WTC11 (cell line): ENCODE measurements at regions not wholly inside any gene's neighbourhood (a gene's known extent, or its start where the extent isn't known, plus 50 kb on each side); places are given as distances from the start of the nearest gene placed in this dataset.
A peak's percentile ranks its signal among the peaks of the same experiment; 100 is the strongest.

Experiments
- ATAC-seq: fragments of 200-7000 bp; cut with Tn5 transposase; 2 replicates; pipeline ENCODE4 v1.10.0; 2021; ENCODE audit warnings: mild to moderate bottlenecking, moderate library complexity
- CTCF ChIA-PET: fragments of 300-600 bp; sonication (Branson Sonifier 250); formaldehyde crosslinking; loops from one replicate; lab custom pipeline; 2021; ENCODE audit warnings: antibody characterized with exemption; lab: Charles Lee
- POLR2A ChIA-PET: fragments of 350-600 bp; sonication (Branson Sonifier 250); formaldehyde crosslinking; loops from one replicate; lab custom pipeline; 2021; ENCODE audit warnings: antibody characterized with exemption; lab: Charles Lee
- DNase-seq: peaks from one replicate; pipeline ENCODE4 v3.0.0; 2021; ENCODE audit warnings: low spot score
- H3K27ac Mint-ChIP-seq: 2 replicates; pipeline ENCODE4 v1.8.0; 2021; ENCODE audit warnings: mixed read lengths
- H3K27me3 Mint-ChIP-seq: 2 replicates; pipeline ENCODE4 v1.8.0; 2021; ENCODE audit warnings: low read depth, mild to moderate bottlenecking, moderate library complexity, mixed read lengths
- H3K36me3 Mint-ChIP-seq: 2 replicates; pipeline ENCODE4 v1.8.0; 2021; ENCODE audit warnings: mixed read lengths
- H3K4me1 Mint-ChIP-seq: 2 replicates; pipeline ENCODE4 v1.8.0; 2022; ENCODE audit warnings: mixed read lengths
- H3K4me3 Mint-ChIP-seq: 2 replicates; pipeline ENCODE4 v1.8.0; 2021; ENCODE audit warnings: mild to moderate bottlenecking, moderate library complexity, mixed read lengths
- H3K9me3 Mint-ChIP-seq: 2 replicates; pipeline ENCODE4 v1.8.0; 2021; ENCODE audit warnings: mixed read lengths
- AR ChIP-seq: fragments of 250-450 bp; sonication (Bioruptor Pico); IDR thresholded peaks from 2 replicates; pipeline ENCODE4 v1.9.0; 2021; ENCODE audit warnings: mild to moderate bottlenecking
- ARID4B ChIP-seq: sonication (generic); formaldehyde crosslinking; IDR thresholded peaks from 2 replicates; pipeline ENCODE4 v1.8.0; 2023; ENCODE audit warnings: missing genetic modification reagents, mild to moderate bottlenecking, borderline replicate concordance
- ATF2 ChIP-seq: sonication (generic); formaldehyde crosslinking; IDR thresholded peaks from 2 replicates; pipeline ENCODE4 v1.8.1; 2022; ENCODE audit warnings: low read depth, missing genetic modification reagents, borderline replicate concordance
- ELF4 ChIP-seq: sonication (generic); formaldehyde crosslinking; IDR thresholded peaks from 2 replicates; pipeline ENCODE4 v1.8.1; 2022; ENCODE audit warnings: low read depth, mild to moderate bottlenecking, moderate library complexity, missing genetic modification reagents
- ETV6 ChIP-seq: sonication (generic); formaldehyde crosslinking; IDR thresholded peaks from 2 replicates; pipeline ENCODE4 v1.8.1; 2022; ENCODE audit warnings: mild to moderate bottlenecking, missing genetic modification reagents
- IRF2 ChIP-seq: sonication (generic); formaldehyde crosslinking; IDR thresholded peaks from 2 replicates; pipeline ENCODE4 v1.8.0; 2022; ENCODE audit warnings: low read depth, missing genetic modification reagents, borderline replicate concordance
- JUN ChIP-seq: sonication (generic); formaldehyde crosslinking; IDR thresholded peaks from 2 replicates; pipeline ENCODE4 v1.8.0; 2023; ENCODE audit warnings: mild to moderate bottlenecking, missing genetic modification reagents
- MAX ChIP-seq: sonication (generic); formaldehyde crosslinking; IDR thresholded peaks from 2 replicates; pipeline ENCODE4 v1.8.0; 2022; ENCODE audit warnings: mild to moderate bottlenecking, missing genetic modification reagents
- NFATC4 ChIP-seq: fragments of 250-450 bp; sonication (Bioruptor Pico); IDR thresholded peaks from 2 replicates; pipeline ENCODE4 v1.9.0; 2021; ENCODE audit warnings: mild to moderate bottlenecking
- PRRX2 ChIP-seq: fragments of 250-450 bp; sonication (Bioruptor Pico); IDR thresholded peaks from 2 replicates; pipeline ENCODE4 v1.8.0; 2021; ENCODE audit warnings: mild to moderate bottlenecking
- USF1 ChIP-seq: sonication (generic); formaldehyde crosslinking; IDR thresholded peaks from 2 replicates; pipeline ENCODE4 v1.8.0; 2022; ENCODE audit warnings: mild to moderate bottlenecking, missing genetic modification reagents
- ZNF219 ChIP-seq: sonication (generic); formaldehyde crosslinking; IDR thresholded peaks from 2 replicates; pipeline ENCODE4 v1.8.0; 2023; ENCODE audit warnings: missing genetic modification reagents, mild to moderate bottlenecking, borderline replicate concordance
- ZNF263 ChIP-seq: sonication (generic); formaldehyde crosslinking; IDR thresholded peaks from 2 replicates; pipeline ENCODE4 v1.8.1; 2022; ENCODE audit warnings: low read depth, mild to moderate bottlenecking, moderate library complexity, missing genetic modification reagents
- ZNF423 ChIP-seq: fragments of 250-450 bp; sonication (Bioruptor Pico); IDR thresholded peaks from 2 replicates; pipeline ENCODE4 v2.1.2; 2022; ENCODE audit warnings: mild to moderate bottlenecking, moderate library complexity
- ZNF532 ChIP-seq: fragments of 250-450 bp; sonication (Bioruptor Pico); IDR thresholded peaks from 2 replicates; pipeline ENCODE4 v1.9.0; 2021; ENCODE audit warnings: mild to moderate bottlenecking, borderline replicate concordance

GRCh38 chr3:159805411-159805772 is 183.2 kb upstream of the IL12A start:
- no peak for TF ChIP-seq ZNF423 (CRISPR knock-in tag)
- no peak for TF ChIP-seq ARID4B (CRISPR knock-in tag)
- TF ChIP-seq IRF2, result no peak
- no peak for TF ChIP-seq ATF2 (CRISPR knock-in tag)
- no peak for TF ChIP-seq AR
- TF ChIP-seq ZNF219 (CRISPR knock-in tag), result no peak
- no peak for TF ChIP-seq ETV6 (CRISPR knock-in tag)
- no peak for TF ChIP-seq PRRX2 (CRISPR knock-in tag)
- TF ChIP-seq MAX (CRISPR knock-in tag), result no peak
- TF ChIP-seq ZNF532, result no peak
- TF ChIP-seq ZNF263 (CRISPR knock-in tag), result no peak
- TF ChIP-seq USF1, result no peak
- no peak for TF ChIP-seq NFATC4 (CRISPR knock-in tag)
- TF ChIP-seq ELF4 (CRISPR knock-in tag), result no peak
- no peak for TF ChIP-seq JUN (CRISPR knock-in tag)
- Mint-ChIP-seq H3K9me3 (no peaks in the 10 kb centered on the region), H3K27me3 (peaks cover 37% of the 10 kb centered on the region)

More at GRCh38 chr3:159805411-159805772, 183.2 kb upstream of the IL12A start:
- ATAC-seq (peak; percentile 10; the same call in 1 of the 2 replicates), DNase-seq (no peak)
- no peak overlapping the region for H3K4me3 Mint-ChIP-seq
- peaks cover 6% of the 10 kb centered on the region for H3K4me1 Mint-ChIP-seq
- H3K27ac Mint-ChIP-seq, result no peak overlapping the region
- no peaks in the 10 kb centered on the region for H3K36me3 Mint-ChIP-seq
- POLR2A ChIA-PET, result no interaction called here
- CTCF ChIA-PET, result interaction anchor here (0.7 to 4.3 kb wide), 32 partner anchors 9 to 545 kb away, joined by 3 to 37 read pairs (median 5); no protein-coding TSS in a partner anchor
